PC-3 (cell line): ENCODE measurements at regions not wholly inside any gene's neighbourhood (a gene's known extent, or its start where the extent isn't known, plus 50 kb on each side); places are given as distances from the start of the nearest gene placed in this dataset.
A peak's percentile ranks its signal among the peaks of the same experiment; 100 is the strongest.

Experiments
- ATAC-seq: fragments of 200-7000 bp; cut with Tn5 transposase; 2 replicates; pipeline ENCODE4 v1.9.1; 2020; ENCODE audit warnings: mild to moderate bottlenecking, moderate library complexity
- BruUV-seq: library from RNA; stranded (reverse); fragments of 400-500 nt; replicated peaks from 2 replicates; lab custom pipeline; 2021; lab: Mats Ljungman, UMichigan
- CTCF ChIA-PET: fragments of 300-600 bp; sonication (Branson Sonifier 250); formaldehyde crosslinking; loops from one replicate; lab custom pipeline; 2022; ENCODE audit warnings: antibody characterized with exemption; lab: Charles Lee
- POLR2A ChIA-PET: fragments of 300-600 bp; sonication (Branson Sonifier 250); formaldehyde crosslinking; loops from one replicate; lab custom pipeline; 2022; ENCODE audit warnings: antibody characterized with exemption; ENCODE audit not compliant: unreplicated experiment; lab: Charles Lee
- DNase-seq: peaks from one replicate; pipeline ENCODE4 v3.0.0-alpha.2; 2015
- H2AFZ ChIP-seq: fragments of 300-600 bp; sonication (generic); 2 replicates; pipeline ENCODE4 v1.6.0; 2016; ENCODE audit warnings: antibody characterized with exemption, low read length
- H3F3A ChIP-seq: fragments of 300-600 bp; sonication (generic); one replicate; pipeline ENCODE4 v1.6.0; 2017; ENCODE audit warnings: antibody characterized with exemption, low read length, control low read depth, mild to moderate bottlenecking; ENCODE audit not compliant: unreplicated experiment
- H3K27ac ChIP-seq: fragments of 300-600 bp; sonication (generic); 2 replicates; pipeline ENCODE4 v1.5.1; 2016; ENCODE audit warnings: mild to moderate bottlenecking, low read length
- H3K27me3 ChIP-seq: fragments of 300-600 bp; sonication (generic); 2 replicates; pipeline ENCODE4 v1.6.1; 2016; ENCODE audit warnings: low read length, mixed read lengths
- H3K36me3 ChIP-seq: fragments of 300-600 bp; sonication (generic); 2 replicates; pipeline ENCODE4 v1.6.1; 2016; ENCODE audit warnings: low read depth, mixed run types, low read length, mixed read lengths
- H3K4me1 ChIP-seq: fragments of 300-600 bp; sonication (generic); 2 replicates; pipeline ENCODE4 v1.5.1; 2016; ENCODE audit warnings: low read length; ENCODE audit not compliant: insufficient read depth
- H3K4me2 ChIP-seq: fragments of 300-600 bp; sonication (generic); 2 replicates; pipeline ENCODE4 v1.6.0; 2016; ENCODE audit warnings: low read length
- H3K4me3 ChIP-seq: fragments of 300-600 bp; sonication (generic); 2 replicates; pipeline ENCODE4 v1.5.1; 2016; ENCODE audit warnings: mild to moderate bottlenecking, low read length, mixed read lengths
- H3K79me2 ChIP-seq: fragments of 300-600 bp; sonication (generic); 2 replicates; pipeline ENCODE4 v1.6.1; 2017; ENCODE audit warnings: low read length, mixed read lengths
- H3K9ac ChIP-seq: fragments of 300-600 bp; sonication (generic); 2 replicates; pipeline ENCODE4 v1.6.0; 2016; ENCODE audit warnings: mild to moderate bottlenecking, low read length
- H3K9me2 ChIP-seq: fragments of 300-600 bp; sonication (generic); replicated peaks from 2 replicates; pipeline ENCODE4 v1.6.1; 2016; ENCODE audit warnings: mixed run types, low read length, mixed read lengths
- H3K9me3 ChIP-seq: fragments of 300-600 bp; sonication (generic); 2 replicates; pipeline ENCODE4 v1.6.1; 2016; ENCODE audit warnings: low read length, mixed read lengths
- H4K20me1 ChIP-seq: fragments of 300-600 bp; sonication (generic); 2 replicates; pipeline ENCODE4 v1.6.1; 2016; ENCODE audit warnings: low read length, mixed read lengths
- CTCF ChIP-seq: fragments of 300-600 bp; sonication (generic); conservative IDR thresholded peaks from 2 replicates; pipeline ENCODE4 v1.5.1; 2017; ENCODE audit warnings: antibody characterized with exemption, low read depth, mild to moderate bottlenecking, low read length
- EZH2 ChIP-seq: fragments of 300-600 bp; sonication (generic); IDR thresholded peaks from one replicate; pipeline ENCODE4 v1.6.1; 2017; ENCODE audit warnings: antibody characterized with exemption, mild to moderate bottlenecking, low read length; ENCODE audit not compliant: unreplicated experiment
- EZH2phosphoT487 ChIP-seq: fragments of 300-600 bp; sonication (generic); IDR thresholded peaks from 2 replicates; pipeline ENCODE4 v1.6.1; 2018; ENCODE audit warnings: mild to moderate bottlenecking, antibody characterized with exemption, low read length, borderline replicate concordance
- intact Hi-C: fragments of 100-400 bp; cut with micrococcal nuclease; formaldehyde crosslinking; loops from 2 replicates; pipeline ENCODE4 v1.9.0; 2023

GRCh38 chr5:61790678-61791077 is 458.6 kb downstream of the ZSWIM6 start:
- Histone ChIP-seq H3K9me3 (no peaks in the 10 kb centered on the region), H2AFZ (no peak overlapping the region), H3K4me1 (peaks cover 8% of the 10 kb centered on the region; the same call in 1 of the 2 replicates), H3K4me2 (peak overlapping the region; percentile 37), H3K79me2 (no peaks in the 10 kb centered on the region), H3K9ac (no peak overlapping the region), H3F3A (no peaks in the 10 kb centered on the region), H3K27ac (no peak overlapping the region), H3K36me3 (no peaks in the 10 kb centered on the region), H4K20me1 (no peaks in the 10 kb centered on the region), H3K27me3 (no peaks in the 10 kb centered on the region), H3K4me3 (no peak overlapping the region), H3K9me2 (no peaks in the 10 kb centered on the region)
- no peak for TF ChIP-seq EZH2phosphoT487
- TF ChIP-seq CTCF: no peak
- TF ChIP-seq EZH2: no peak
- CTCF ChIA-PET: no interaction called here
- no TSS peak for BruUV-seq
- intact Hi-C loops: no loop called here
- DNase-seq (peak; percentile 74), ATAC-seq (peak; percentile 63)
- POLR2A ChIA-PET: no interaction called here

GRCh38 chr5:61796773-61797172 is 464.7 kb downstream of the ZSWIM6 start:
- H3K79me2 ChIP-seq: no peaks in the 10 kb centered on the region
- DNase-seq (peak; percentile 39), ATAC-seq (no peak)
- H3K27me3 ChIP-seq: no peaks in the 10 kb centered on the region
- no peaks in the 10 kb centered on the region for H3K9me2 ChIP-seq
- H3K36me3 ChIP-seq: no peaks in the 10 kb centered on the region
- CTCF ChIA-PET: no interaction called here
- no peak for TF ChIP-seq EZH2phosphoT487
- no peak for TF ChIP-seq EZH2
- no peak for TF ChIP-seq CTCF
- H3K27ac ChIP-seq: no peak overlapping the region
- H3F3A ChIP-seq: no peaks in the 10 kb centered on the region
- no peak overlapping the region for H3K4me2 ChIP-seq
- H3K9ac ChIP-seq: no peak overlapping the region
- H3K4me1 ChIP-seq: no peaks in the 10 kb centered on the region
- POLR2A ChIA-PET: no interaction called here
- BruUV-seq: no TSS peak
- no peaks in the 10 kb centered on the region for H3K9me3 ChIP-seq
- no peak overlapping the region for H2AFZ ChIP-seq
- H3K4me3 ChIP-seq: no peak overlapping the region
- intact Hi-C loops: no loop called here
- no peaks in the 10 kb centered on the region for H4K20me1 ChIP-seq

GRCh38 chr5:61800450-61800849 is 468.4 kb downstream of the ZSWIM6 start:
- BruUV-seq: no TSS peak
- H3K9ac ChIP-seq: no peak overlapping the region
- ChIA-PET CTCF (no interaction called here), POLR2A (no interaction called here)
- H2AFZ ChIP-seq: no peak overlapping the region
- no peaks in the 10 kb centered on the region for H3K79me2 ChIP-seq
- no peak overlapping the region for H3K27ac ChIP-seq
- H3K9me3 ChIP-seq: no peaks in the 10 kb centered on the region
- H4K20me1 ChIP-seq: no peaks in the 10 kb centered on the region
- H3K27me3 ChIP-seq: no peaks in the 10 kb centered on the region
- H3K36me3 ChIP-seq: no peaks in the 10 kb centered on the region
- H3K4me3 ChIP-seq: no peak overlapping the region
- no peaks in the 10 kb centered on the region for H3K9me2 ChIP-seq
- intact Hi-C loops: no loop called here
- DNase-seq (no peak), ATAC-seq (no peak)
- H3F3A ChIP-seq: no peaks in the 10 kb centered on the region
- peaks cover 10% of the 10 kb centered on the region for H3K4me1 ChIP-seq
- no peak overlapping the region for H3K4me2 ChIP-seq
- TF ChIP-seq EZH2phosphoT487: no peak
- TF ChIP-seq CTCF: no peak
- no peak for TF ChIP-seq EZH2
